H1 (cell line): ENCODE measurements at regions not wholly inside any gene's neighbourhood (a gene's known extent, or its start where the extent isn't known, plus 50 kb on each side); places are given as distances from the start of the nearest gene placed in this dataset.

ENCODE experiments used
- BRCA1 ChIP-seq: IDR thresholded peaks from 2 replicates; pipeline ENCODE4 v1.6.1; 2012; ENCODE audit warnings: low read depth, low read length, improper control_type of control experiment
- CHD7 ChIP-seq: fragments of 300-600 bp; sonication (generic); IDR thresholded peaks from 2 replicates; pipeline ENCODE4 v1.7.1; 2012; ENCODE audit warnings: low read length, moderate library complexity, mild to moderate bottlenecking, inconsistent platforms; ENCODE audit not compliant: insufficient replicate concordance
- MAFK ChIP-seq: IDR thresholded peaks from 2 replicates; pipeline ENCODE4 v1.6.1; 2012; ENCODE audit warnings: low read depth, mild to moderate bottlenecking, improper control_type of control experiment, low read length
- MAX ChIP-seq: IDR thresholded peaks from 2 replicates; pipeline ENCODE4 v1.6.1; 2012; ENCODE audit warnings: inconsistent platforms
- RBBP5 ChIP-seq: IDR thresholded peaks from 2 replicates; pipeline ENCODE4 v1.7.1; 2012; ENCODE audit warnings: low read depth, mild to moderate bottlenecking, inconsistent platforms, low read length, moderate library complexity, borderline replicate concordance
- RXRA ChIP-seq: IDR thresholded peaks from 2 replicates; pipeline ENCODE4 v1.6.1; 2011; ENCODE audit warnings: low read depth, mild to moderate bottlenecking, low read length, moderate library complexity; ENCODE audit not compliant: insufficient read depth
- TBP ChIP-seq: IDR thresholded peaks from 2 replicates; pipeline ENCODE4 v1.6.1; 2011; ENCODE audit warnings: low read depth, low read length, improper control_type of control experiment

- TF ChIP-seq MAX (no peak), TBP (no peak), BRCA1 (no peak), CHD7 (no peak), RXRA (no peak), MAFK (no peak), RBBP5 (no peak)
These were observed 605.3 kb upstream of the SPRY2 start (continued) for GRCh38 chr13:80946008-80946802.
